IMR-90 (cell line): ENCODE measurements at regions not wholly inside any gene's neighbourhood (a gene's known extent, or its start where the extent isn't known, plus 50 kb on each side); places are given as distances from the start of the nearest gene placed in this dataset.

Source experiments
- ELK1 ChIP-seq: fragments of 150-350 bp; IDR thresholded peaks from 2 replicates; pipeline ENCODE4 v1.6.1; 2016; ENCODE audit warnings: low read depth, mild to moderate bottlenecking, low read length, moderate library complexity, borderline replicate concordance
- MAFK ChIP-seq: IDR thresholded peaks from 2 replicates; pipeline ENCODE4 v1.6.1; 2012; ENCODE audit warnings: low read depth, low read length, improper control_type of control experiment
- MAZ ChIP-seq: IDR thresholded peaks from 2 replicates; pipeline ENCODE4 v1.6.1; 2012; ENCODE audit warnings: low read depth, mild to moderate bottlenecking, low read length, improper control_type of control experiment, moderate library complexity, borderline replicate concordance
- NFE2L2 ChIP-seq: fragments of 150-350 bp; IDR thresholded peaks from 2 replicates; pipeline ENCODE4 v1.6.1; 2016; ENCODE audit warnings: low read depth, mild to moderate bottlenecking, low read length
- POLR2A ChIP-seq: IDR thresholded peaks from 2 replicates; pipeline ENCODE4 v1.6.1; 2012; ENCODE audit warnings: mild to moderate bottlenecking, low read depth, low read length
- RAD21 ChIP-seq: IDR thresholded peaks from 2 replicates; pipeline ENCODE4 v1.6.1; 2012; ENCODE audit warnings: low read length, improper control_type of control experiment
- SMC3 ChIP-seq: fragments of 150-350 bp; IDR thresholded peaks from 2 replicates; pipeline ENCODE4 v1.6.1; 2016; ENCODE audit warnings: low read depth, mild to moderate bottlenecking, antibody characterized with exemption, low read length, moderate library complexity
- USF2 ChIP-seq: fragments of 150-350 bp; IDR thresholded peaks from 2 replicates; pipeline ENCODE4 v1.6.1; 2017; ENCODE audit warnings: mild to moderate bottlenecking, antibody characterized with exemption, low read length, low read depth
- TF ChIP-seq, protein P1 (sequence below): conservative IDR thresholded peaks from 2 replicates; pipeline ENCODE4 v1.5.1; 2012; ENCODE audit warnings: mild to moderate bottlenecking, low read depth, low read length, improper control_type of control experiment

GRCh38 chr9:1513105-1513504, 462.9 kb downstream of the DMRT2 start:
- no peak for TF ChIP-seq SMC3
- no peak for TF ChIP-seq POLR2A
- no peak for TF ChIP-seq MAFK
- TF ChIP-seq, protein P1, sequence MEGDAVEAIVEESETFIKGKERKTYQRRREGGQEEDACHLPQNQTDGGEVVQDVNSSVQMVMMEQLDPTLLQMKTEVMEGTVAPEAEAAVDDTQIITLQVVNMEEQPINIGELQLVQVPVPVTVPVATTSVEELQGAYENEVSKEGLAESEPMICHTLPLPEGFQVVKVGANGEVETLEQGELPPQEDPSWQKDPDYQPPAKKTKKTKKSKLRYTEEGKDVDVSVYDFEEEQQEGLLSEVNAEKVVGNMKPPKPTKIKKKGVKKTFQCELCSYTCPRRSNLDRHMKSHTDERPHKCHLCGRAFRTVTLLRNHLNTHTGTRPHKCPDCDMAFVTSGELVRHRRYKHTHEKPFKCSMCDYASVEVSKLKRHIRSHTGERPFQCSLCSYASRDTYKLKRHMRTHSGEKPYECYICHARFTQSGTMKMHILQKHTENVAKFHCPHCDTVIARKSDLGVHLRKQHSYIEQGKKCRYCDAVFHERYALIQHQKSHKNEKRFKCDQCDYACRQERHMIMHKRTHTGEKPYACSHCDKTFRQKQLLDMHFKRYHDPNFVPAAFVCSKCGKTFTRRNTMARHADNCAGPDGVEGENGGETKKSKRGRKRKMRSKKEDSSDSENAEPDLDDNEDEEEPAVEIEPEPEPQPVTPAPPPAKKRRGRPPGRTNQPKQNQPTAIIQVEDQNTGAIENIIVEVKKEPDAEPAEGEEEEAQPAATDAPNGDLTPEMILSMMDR, result no peak
- no peak for TF ChIP-seq ELK1
- no peak for TF ChIP-seq NFE2L2
- TF ChIP-seq MAZ, result no peak
- no peak for TF ChIP-seq USF2
- TF ChIP-seq RAD21, result no peak
